Astrocyte of the cerebellum (primary cell): ENCODE measurements at regions not wholly inside any gene's neighbourhood (a gene's known extent, or its start where the extent isn't known, plus 50 kb on each side); places are given as distances from the start of the nearest gene placed in this dataset.

Source experiments
- DNase-seq: peaks from one replicate; pipeline ENCODE4 v3.0.0-alpha.2; 2011; ENCODE audit warnings: low read depth
- H3K4me3 ChIP-seq: 2 replicates; pipeline ENCODE4 v1.5.1; 2011; ENCODE audit warnings: mild to moderate bottlenecking, low read depth, low read length, moderate library complexity
- in situ Hi-C: cut with HindIII; loops from 2 replicates; pipeline ENCODE4 v1.10.0; 2017; ENCODE audit warnings: low sequenced_read_pairs
- TF ChIP-seq, protein P1 (sequence below): IDR thresholded peaks from 2 replicates; pipeline ENCODE4 v1.5.1; 2012; ENCODE audit warnings: low read length, low read depth, moderate library complexity, mild to moderate bottlenecking; ENCODE audit errors: missing control alignments

DNA sequence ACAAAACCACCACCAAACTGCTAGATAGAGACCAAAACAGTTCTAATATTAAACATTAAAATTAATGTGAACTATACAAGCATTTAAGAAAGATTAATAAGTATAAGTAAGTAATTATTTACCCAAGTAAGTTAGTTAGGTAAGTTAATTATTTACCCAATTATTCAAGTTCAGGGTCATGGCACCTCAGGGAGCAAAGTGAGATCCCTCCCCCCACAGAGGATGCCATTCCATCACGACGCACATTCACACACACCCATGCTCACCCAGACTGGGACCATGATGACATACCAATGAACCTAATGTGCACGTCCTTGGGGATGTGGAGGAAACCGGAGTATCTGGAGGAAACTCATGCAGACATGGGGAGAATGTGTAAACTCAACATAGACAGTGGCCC lies 229.1 kb downstream of the NR2F2 start:
- TF ChIP-seq, protein P1, sequence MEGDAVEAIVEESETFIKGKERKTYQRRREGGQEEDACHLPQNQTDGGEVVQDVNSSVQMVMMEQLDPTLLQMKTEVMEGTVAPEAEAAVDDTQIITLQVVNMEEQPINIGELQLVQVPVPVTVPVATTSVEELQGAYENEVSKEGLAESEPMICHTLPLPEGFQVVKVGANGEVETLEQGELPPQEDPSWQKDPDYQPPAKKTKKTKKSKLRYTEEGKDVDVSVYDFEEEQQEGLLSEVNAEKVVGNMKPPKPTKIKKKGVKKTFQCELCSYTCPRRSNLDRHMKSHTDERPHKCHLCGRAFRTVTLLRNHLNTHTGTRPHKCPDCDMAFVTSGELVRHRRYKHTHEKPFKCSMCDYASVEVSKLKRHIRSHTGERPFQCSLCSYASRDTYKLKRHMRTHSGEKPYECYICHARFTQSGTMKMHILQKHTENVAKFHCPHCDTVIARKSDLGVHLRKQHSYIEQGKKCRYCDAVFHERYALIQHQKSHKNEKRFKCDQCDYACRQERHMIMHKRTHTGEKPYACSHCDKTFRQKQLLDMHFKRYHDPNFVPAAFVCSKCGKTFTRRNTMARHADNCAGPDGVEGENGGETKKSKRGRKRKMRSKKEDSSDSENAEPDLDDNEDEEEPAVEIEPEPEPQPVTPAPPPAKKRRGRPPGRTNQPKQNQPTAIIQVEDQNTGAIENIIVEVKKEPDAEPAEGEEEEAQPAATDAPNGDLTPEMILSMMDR = no peak
- no peak for DNase-seq
- in situ Hi-C loops = no loop called here
- no peak overlapping the region for H3K4me3 ChIP-seq

DNA sequence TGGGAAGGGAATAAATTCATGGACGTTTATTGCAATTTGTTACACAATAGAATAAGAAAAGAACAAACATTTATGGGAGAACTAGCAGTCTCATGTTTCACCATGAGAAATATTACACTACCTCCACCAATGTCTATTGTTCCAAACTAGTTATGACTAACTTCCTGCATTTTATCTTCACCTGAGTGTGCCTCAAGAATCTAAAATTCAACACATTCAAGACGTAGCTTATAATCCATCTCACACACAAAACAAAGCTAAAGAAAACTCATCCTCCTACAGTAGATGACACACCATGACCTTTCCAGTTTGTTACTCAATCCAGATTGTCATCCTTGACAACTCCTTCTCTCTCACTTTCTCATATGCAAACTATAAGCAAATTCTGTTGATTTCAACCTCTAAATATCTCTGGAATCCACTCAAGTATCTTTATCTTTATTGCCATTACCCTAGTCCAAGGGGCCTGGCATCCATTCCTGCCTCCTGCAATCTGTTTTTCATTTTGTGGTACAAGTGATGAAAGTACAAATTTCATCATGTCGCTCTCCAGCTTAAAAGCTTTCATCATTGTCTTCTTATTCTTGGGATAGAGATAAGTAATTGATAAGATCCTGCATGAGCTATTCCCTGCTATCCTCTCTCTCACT lies 229.9 kb downstream of the NR2F2 start:
- TF ChIP-seq, protein P1 = no peak
- no peak overlapping the region for H3K4me3 ChIP-seq
- in situ Hi-C loops = no loop called here
- DNase-seq = no peak

DNA sequence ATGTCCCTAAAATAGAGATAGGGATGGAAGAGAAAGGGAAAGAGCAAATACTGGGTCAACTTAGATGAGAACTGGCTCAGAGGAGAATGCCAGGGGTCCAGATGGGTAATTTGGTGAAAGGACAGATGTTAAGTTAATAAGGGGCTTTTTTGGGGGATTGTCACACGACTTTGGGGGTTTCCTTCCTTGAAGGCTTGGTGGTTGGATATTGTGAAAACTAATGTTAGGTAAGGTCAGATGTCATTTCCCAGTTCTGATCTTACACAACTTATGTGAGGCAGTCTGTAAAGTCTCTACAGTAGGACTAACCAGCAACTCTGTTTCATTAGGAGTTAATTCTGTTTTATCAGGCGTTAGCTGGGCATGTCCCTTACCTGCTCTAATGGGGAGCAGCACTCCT lies 231.1 kb downstream of the NR2F2 start:
- TF ChIP-seq, protein P1 = no peak
- no peak overlapping the region for H3K4me3 ChIP-seq
- in situ Hi-C loops = no loop called here
- no peak for DNase-seq

DNA sequence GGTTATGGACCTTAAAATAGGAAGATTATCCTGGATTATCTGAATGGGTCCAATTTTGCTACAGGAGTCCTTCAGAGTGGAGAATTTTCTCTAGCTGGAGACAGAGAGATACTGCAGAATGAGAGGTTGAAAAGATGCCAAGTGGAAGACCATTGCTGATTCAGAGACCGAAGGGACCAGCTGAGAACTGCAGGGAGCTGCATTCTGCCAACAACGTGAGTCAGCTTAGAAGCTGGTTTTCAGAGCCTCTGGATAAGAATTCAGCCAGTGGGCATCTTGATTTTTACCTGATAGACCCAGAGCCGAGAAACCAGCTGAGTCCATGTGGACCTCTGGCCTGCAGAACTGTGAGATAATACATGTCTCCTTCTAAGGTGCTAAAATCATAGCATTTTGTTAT lies 234.0 kb downstream of the NR2F2 start:
- no peak for DNase-seq
- TF ChIP-seq, protein P1 = no peak
- in situ Hi-C loops = no loop called here
- H3K4me3 ChIP-seq = no peak overlapping the region

DNA sequence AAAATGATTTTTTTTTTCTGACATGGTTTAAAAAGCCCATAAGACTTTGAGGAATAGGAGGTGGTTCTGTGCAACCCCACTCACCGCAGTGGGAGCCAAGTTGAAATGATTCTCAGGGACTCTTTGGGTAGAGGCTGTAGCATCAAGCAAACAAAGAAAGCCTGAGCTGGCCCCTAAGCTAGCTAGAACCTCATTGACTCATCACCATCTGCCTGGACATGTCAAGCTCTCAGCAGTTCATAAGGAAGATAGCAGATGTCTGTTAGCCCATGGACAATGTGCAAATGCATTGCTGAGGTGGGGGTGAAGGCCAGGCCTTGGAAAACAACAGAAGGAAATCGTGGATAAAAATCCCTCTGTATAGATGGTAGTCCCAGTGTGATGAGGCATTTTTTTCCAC lies 234.8 kb downstream of the NR2F2 start:
- in situ Hi-C loops = loop anchor here (5.0 kb wide), 1 partner anchor 107 kb away; no protein-coding TSS in a partner anchor
- H3K4me3 ChIP-seq = no peak overlapping the region
- TF ChIP-seq, protein P1 = no peak
- no peak for DNase-seq

DNA sequence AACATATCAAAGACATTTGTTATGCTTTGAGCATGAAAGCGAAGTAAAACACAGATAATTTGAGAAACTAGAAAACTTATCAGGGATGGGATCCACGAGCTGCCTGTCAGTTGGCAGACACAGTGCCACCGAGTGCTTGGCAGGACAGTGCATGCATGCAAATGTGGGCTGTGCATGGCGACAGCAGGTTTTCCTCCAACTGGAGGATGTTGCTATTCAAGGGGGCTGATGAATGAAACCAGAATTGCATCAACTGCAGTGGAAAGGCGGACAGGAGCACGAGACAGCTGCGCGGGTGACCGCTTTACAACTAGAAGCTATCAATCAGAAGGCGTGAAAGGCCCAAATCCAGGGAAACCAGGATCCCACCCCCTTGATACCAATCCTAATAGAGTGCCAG lies 244.3 kb downstream of the NR2F2 start:
- in situ Hi-C loops = no loop called here
- no peak overlapping the region for H3K4me3 ChIP-seq
- TF ChIP-seq, protein P1 = no peak
- no peak for DNase-seq
